22Rv1 (cell line): ENCODE measurements at regions not wholly inside any gene's neighbourhood (a gene's known extent, or its start where the extent isn't known, plus 50 kb on each side); places are given as distances from the start of the nearest gene placed in this dataset.

Experiments used
- ZFX ChIP-seq: fragments of 450-650 bp; IDR thresholded peaks from 2 replicates; pipeline ENCODE4 v1.6.1; 2017; ENCODE audit warnings: antibody characterized with exemption, borderline replicate concordance
- TF ChIP-seq, protein P1 (sequence below): fragments of 450-650 bp; IDR thresholded peaks from 2 replicates; pipeline ENCODE4 v1.5.1; 2017; ENCODE audit warnings: mild to moderate bottlenecking

DNA sequence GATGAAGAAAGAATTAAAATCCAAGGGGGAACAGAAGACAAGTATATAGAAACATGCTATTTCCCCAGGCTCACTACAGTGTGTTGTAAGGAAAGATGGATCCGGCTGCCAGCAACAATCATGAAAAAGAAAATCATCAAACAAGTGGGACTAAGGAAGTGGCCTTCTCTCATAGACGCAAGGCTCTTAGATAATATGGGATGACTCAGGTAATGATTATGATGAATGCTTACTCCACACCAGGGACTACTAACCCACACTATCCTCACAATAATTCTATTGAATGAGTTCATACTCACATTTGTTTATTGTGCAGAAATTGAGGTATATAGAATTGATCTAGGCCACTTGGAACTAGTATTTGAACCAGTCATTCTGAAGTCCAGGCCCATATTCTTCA, 111.2 kb upstream of the BET1 start:
- TF ChIP-seq, protein P1, sequence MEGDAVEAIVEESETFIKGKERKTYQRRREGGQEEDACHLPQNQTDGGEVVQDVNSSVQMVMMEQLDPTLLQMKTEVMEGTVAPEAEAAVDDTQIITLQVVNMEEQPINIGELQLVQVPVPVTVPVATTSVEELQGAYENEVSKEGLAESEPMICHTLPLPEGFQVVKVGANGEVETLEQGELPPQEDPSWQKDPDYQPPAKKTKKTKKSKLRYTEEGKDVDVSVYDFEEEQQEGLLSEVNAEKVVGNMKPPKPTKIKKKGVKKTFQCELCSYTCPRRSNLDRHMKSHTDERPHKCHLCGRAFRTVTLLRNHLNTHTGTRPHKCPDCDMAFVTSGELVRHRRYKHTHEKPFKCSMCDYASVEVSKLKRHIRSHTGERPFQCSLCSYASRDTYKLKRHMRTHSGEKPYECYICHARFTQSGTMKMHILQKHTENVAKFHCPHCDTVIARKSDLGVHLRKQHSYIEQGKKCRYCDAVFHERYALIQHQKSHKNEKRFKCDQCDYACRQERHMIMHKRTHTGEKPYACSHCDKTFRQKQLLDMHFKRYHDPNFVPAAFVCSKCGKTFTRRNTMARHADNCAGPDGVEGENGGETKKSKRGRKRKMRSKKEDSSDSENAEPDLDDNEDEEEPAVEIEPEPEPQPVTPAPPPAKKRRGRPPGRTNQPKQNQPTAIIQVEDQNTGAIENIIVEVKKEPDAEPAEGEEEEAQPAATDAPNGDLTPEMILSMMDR, result no peak
- no peak for TF ChIP-seq ZFX
